HCT116 (cell line): ENCODE measurements at regions not wholly inside any gene's neighbourhood (a gene's known extent, or its start where the extent isn't known, plus 50 kb on each side); places are given as distances from the start of the nearest gene placed in this dataset.

Experiments
- ATAC-seq: fragments of 200-7000 bp; cut with Tn5 transposase; 2 replicates; pipeline ENCODE4 v1.9.1; 2020; ENCODE audit warnings: mild to moderate bottlenecking, moderate library complexity
- BruUV-seq: library from RNA; stranded (reverse); fragments of 400-500 nt; replicated peaks from 2 replicates; lab custom pipeline; 2021; lab: Mats Ljungman, UMichigan
- CTCF ChIA-PET: fragments of 300-600 bp; sonication (Branson Sonifier 250); formaldehyde crosslinking; loops from one replicate; lab custom pipeline; 2021; ENCODE audit warnings: antibody characterized with exemption; lab: Charles Lee
- POLR2A ChIA-PET: fragments of 300-600, 350-600 bp; sonication (Branson Sonifier 250); formaldehyde crosslinking; loops from one replicate; lab custom pipeline; 2021; ENCODE audit warnings: antibody characterized with exemption; lab: Charles Lee
- RAD21 ChIA-PET, 2 experiments: fragments of 300-600 bp; sonication (Branson Sonifier 250); formaldehyde crosslinking; loops; one replicate each; lab custom pipeline; 2023; ENCODE audit warnings: low total read pairs in 2 of 2; ENCODE audit not compliant: uncharacterized antibody in 2 of 2, unreplicated experiment in 2 of 2, low non-redundant PET in 1 of 2; lab: Charles Lee
- DNase-seq: peaks from one replicate; pipeline ENCODE4 v3.0.0-alpha.2; 2010; ENCODE audit warnings: low read depth, low spot score
- H2AFZ ChIP-seq: fragments of 200-600 bp; shearing (Covaris generic), sonication (generic); 2 replicates; pipeline ENCODE4 v1.6.1; 2017; ENCODE audit warnings: low read depth, mixed run types, mixed read lengths, antibody characterized with exemption, low read length; ENCODE audit not compliant: poor library complexity, severe bottlenecking
- H3K27ac ChIP-seq: 2 replicates; pipeline ENCODE4 v1.5.1; 2012; ENCODE audit warnings: low read depth, low read length
- H3K27me3 ChIP-seq: fragments of 200-600 bp; sonication (generic); 2 replicates; pipeline ENCODE4 v1.6.1; 2016; ENCODE audit warnings: mixed run types, low read length, mixed read lengths; ENCODE audit not compliant: insufficient read depth
- H3K36me3 ChIP-seq, 2 experiments: fragments of 200-500 bp in 1 of 2; fragments of 200-600 bp in 1 of 2; sonication (Bioruptor generic) in 1 of 2; sonication (generic) in 1 of 2; 2 replicates each; pipeline versions ENCODE4 v1.5.1 to v1.6.1; 2014 to 2016; ENCODE audit warnings: low read length in 2 of 2, inconsistent platforms in 1 of 2, mixed read lengths in 1 of 2, mixed run types in 1 of 2; ENCODE audit not compliant: insufficient read depth in 2 of 2, control insufficient read depth in 1 of 2
- H3K4me1 ChIP-seq, 2 experiments: fragments of 200-600 bp in 1 of 2; sonication (generic) in 1 of 2; 2 replicates each; pipeline versions ENCODE4 v1.5.1 to v1.6.1; 2012 to 2017; ENCODE audit warnings: low read length in 2 of 2, inconsistent platforms in 1 of 2, mild to moderate bottlenecking in 1 of 2, mixed read lengths in 1 of 2, mixed run types in 1 of 2, moderate library complexity in 1 of 2; ENCODE audit not compliant: insufficient read depth in 2 of 2, control insufficient read depth in 1 of 2
- H3K4me2 ChIP-seq: fragments of 200-600 bp; sonication (generic); 2 replicates; pipeline ENCODE4 v1.6.1; 2017; ENCODE audit warnings: mixed run types, low read length, mixed read lengths
- H3K4me3 ChIP-seq, 2 experiments: fragments of 200-600 bp in 1 of 2; sonication (generic) in 1 of 2; replicated peaks in 1 of 2; 2 replicates each; pipeline ENCODE4 v1.5.1; 2011 to 2016; ENCODE audit warnings: low read length in 2 of 2, control low read depth in 1 of 2, low read depth in 1 of 2, mild to moderate bottlenecking in 1 of 2, mixed read lengths in 1 of 2, mixed run types in 1 of 2
- H3K79me2 ChIP-seq: fragments of 200-600 bp; sonication (generic); 2 replicates; pipeline ENCODE4 v1.6.1; 2017; ENCODE audit warnings: mild to moderate bottlenecking, mixed run types, low read length, moderate library complexity, mixed read lengths; ENCODE audit not compliant: insufficient read depth
- H3K9ac ChIP-seq: fragments of 200-600 bp; sonication (generic); 2 replicates; pipeline ENCODE4 v1.6.1; 2016; ENCODE audit warnings: low read length, mixed read lengths
- H3K9me2 ChIP-seq: fragments of 200-600 bp; sonication (generic), shearing (Covaris generic); 2 replicates; pipeline ENCODE4 v1.6.1; 2017; ENCODE audit warnings: mixed run types, mild to moderate bottlenecking, moderate library complexity; ENCODE audit not compliant: insufficient read depth
- H3K9me3 ChIP-seq, 2 experiments: fragments of 200-500 bp in 1 of 2; fragments of 200-600 bp in 1 of 2; sonication (Bioruptor generic) in 1 of 2; sonication (generic) in 1 of 2; 2 replicates each; pipeline ENCODE4 v1.6.1; 2014 to 2017; ENCODE audit warnings: low read length in 2 of 2, mixed read lengths in 2 of 2, inconsistent platforms in 1 of 2, low read depth in 1 of 2, mild to moderate bottlenecking in 1 of 2, mixed run types in 1 of 2, moderate library complexity in 1 of 2; ENCODE audit not compliant: control insufficient read depth in 1 of 2, insufficient read depth in 1 of 2
- H4K20me1 ChIP-seq: fragments of 200-600 bp; sonication (generic), shearing (Covaris generic); 2 replicates; pipeline ENCODE4 v1.6.1; 2017; ENCODE audit warnings: mixed run types, mild to moderate bottlenecking, moderate library complexity; ENCODE audit not compliant: insufficient read depth
- CBX3 ChIP-seq: IDR thresholded peaks from 2 replicates; pipeline ENCODE4 v1.6.1; 2012; ENCODE audit warnings: low read depth
- CEBPB ChIP-seq: IDR thresholded peaks from 2 replicates; pipeline ENCODE4 v1.6.1; 2012; ENCODE audit warnings: low read depth
- CTCF ChIP-seq, 3 experiments: fragments of 200-600 bp in 1 of 3; sonication (generic) in 1 of 3; IDR thresholded peaks in 2 of 3; conservative IDR thresholded peaks in 1 of 3; 2 replicates each; pipeline ENCODE4 v1.5.1; 2012 to 2017; ENCODE audit warnings: low read depth in 2 of 3, low read length in 2 of 3, antibody characterized with exemption in 1 of 3, borderline replicate concordance in 1 of 3, control low read depth in 1 of 3, mild to moderate bottlenecking in 1 of 3, mixed read lengths in 1 of 3, mixed run types in 1 of 3, moderate library complexity in 1 of 3; ENCODE audit not compliant: insufficient read depth in 1 of 3
- EGR1 ChIP-seq: IDR thresholded peaks from 2 replicates; pipeline ENCODE4 v1.6.1; 2012; ENCODE audit warnings: low read depth
- EZH2 ChIP-seq: fragments of 200-600 bp; sonication (generic); IDR thresholded peaks from 2 replicates; pipeline ENCODE4 v1.6.1; 2017; ENCODE audit warnings: antibody characterized with exemption, mixed run types
- EZH2phosphoT487 ChIP-seq: fragments of 200-600 bp; IDR thresholded peaks from 2 replicates; pipeline ENCODE4 v1.6.1; 2018; ENCODE audit warnings: antibody characterized with exemption, borderline replicate concordance
- JUND ChIP-seq: IDR thresholded peaks from 2 replicates; pipeline ENCODE4 v1.6.1; 2012
- MAX ChIP-seq: IDR thresholded peaks from 2 replicates; pipeline ENCODE4 v1.6.1; 2012
- POLR2AphosphoS5 ChIP-seq: IDR thresholded peaks from 2 replicates; pipeline ENCODE4 v1.6.1; 2011; ENCODE audit warnings: mild to moderate bottlenecking, low read depth, low read length, moderate library complexity
- RAD21 ChIP-seq: IDR thresholded peaks from 2 replicates; pipeline ENCODE4 v1.6.1; 2012; ENCODE audit warnings: low read depth, mild to moderate bottlenecking
- SP1 ChIP-seq: IDR thresholded peaks from 2 replicates; pipeline ENCODE4 v1.6.1; 2012; ENCODE audit warnings: low read depth
- TCF7L2 ChIP-seq: IDR thresholded peaks from 2 replicates; pipeline ENCODE4 v1.7.0; 2011; ENCODE audit warnings: borderline replicate concordance, inconsistent platforms; ENCODE audit not compliant: insufficient read depth, insufficient read length; ENCODE audit errors: extremely low read depth
- YY1 ChIP-seq: IDR thresholded peaks from 2 replicates; pipeline ENCODE4 v1.6.1; 2011; ENCODE audit warnings: low read length, low read depth, moderate library complexity, mild to moderate bottlenecking; ENCODE audit not compliant: insufficient replicate concordance; ENCODE audit errors: extremely low read depth
- ZBTB33 ChIP-seq: IDR thresholded peaks from 2 replicates; pipeline ENCODE4 v1.6.1; 2011; ENCODE audit warnings: mild to moderate bottlenecking, low read length, moderate library complexity; ENCODE audit not compliant: insufficient replicate concordance; ENCODE audit errors: extremely low read depth
- ZFX ChIP-seq: fragments of 450-650 bp; IDR thresholded peaks from 2 replicates; pipeline ENCODE4 v1.6.1; 2017
- intact Hi-C: fragments of 100-400 bp; cut with micrococcal nuclease; formaldehyde crosslinking; loops from 2 replicates; pipeline ENCODE4 v1.10.0; 2022

- no peak for DNase-seq
- Histone ChIP-seq H3K9me2 (no peaks in the 10 kb centered on the region), H3K27ac (no peak overlapping the region), H3K4me1 (no peaks in the 10 kb centered on the region), H3K36me3 (no peaks in the 10 kb centered on the region), H3K4me3 (no peak overlapping the region), H3K9me3 (no peaks in the 10 kb centered on the region), H3K9ac (no peak overlapping the region), H2AFZ (no peak overlapping the region), H3K79me2 (no peaks in the 10 kb centered on the region), H3K27me3 (peaks cover 22% of the 10 kb centered on the region), H3K4me2 (no peak overlapping the region), H4K20me1 (no peaks in the 10 kb centered on the region)
- BruUV-seq = no TSS peak
- TF ChIP-seq EGR1 (no peak), JUND (no peak), ZBTB33 (no peak)
- ChIA-PET RAD21 (no interaction called here), CTCF (no interaction called here), POLR2A (no interaction called here)
- no peak for ATAC-seq
- intact Hi-C loops = no loop called here
Measured at GRCh38 chr5:167798448-167798847, 493.0 kb upstream of the WWC1 start.

DNA sequence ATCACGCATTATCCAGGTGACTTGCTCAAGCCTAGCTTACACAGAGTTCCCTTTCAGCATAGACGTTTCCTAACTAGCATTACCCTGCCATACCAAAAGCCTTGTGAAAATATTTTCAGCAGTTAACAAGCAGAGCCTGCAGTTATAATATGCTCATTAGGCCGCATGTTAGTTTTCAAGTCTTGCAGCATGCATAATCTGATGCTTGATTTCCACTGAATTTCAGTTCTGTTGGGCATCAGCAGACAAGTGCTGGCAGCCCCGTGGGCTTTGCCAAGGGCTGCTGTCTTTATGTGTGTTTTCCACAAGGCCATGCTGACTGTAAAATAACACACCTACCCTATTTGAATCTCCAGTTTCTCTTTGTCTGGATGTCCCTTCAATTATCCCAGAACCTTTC, 491.0 kb upstream of the WWC1 start:
- Histone ChIP-seq H2AFZ (no peak overlapping the region), H3K4me3 (no peak overlapping the region), H3K9me3 (no peaks in the 10 kb centered on the region), H3K9ac (no peak overlapping the region), H4K20me1 (no peaks in the 10 kb centered on the region), H3K79me2 (no peaks in the 10 kb centered on the region), H3K36me3 (no peaks in the 10 kb centered on the region), H3K27me3 (peaks cover 22% of the 10 kb centered on the region), H3K4me1 (no peaks in the 10 kb centered on the region), H3K4me2 (no peak overlapping the region), H3K27ac (no peak overlapping the region), H3K9me2 (no peaks in the 10 kb centered on the region)
- ChIA-PET RAD21 (no interaction called here), POLR2A (no interaction called here), CTCF (no interaction called here)
- TF ChIP-seq RAD21 = no peak
- TF ChIP-seq ZFX = no peak
- no peak for TF ChIP-seq CBX3
- TF ChIP-seq EZH2 = no peak
- no peak for TF ChIP-seq SP1
- no peak for TF ChIP-seq POLR2AphosphoS5
- TF ChIP-seq CTCF (IDR thresholded peaks at IDR 0.05 in 2 of 3, conservative IDR thresholded peaks at IDR 0.05 in 1 of 3; ENCODE audit: borderline replicate concordance in 1 of 3, insufficient read depth in 1 of 3, low read depth in 2 of 3, low read length in 2 of 3) = no peak
- TF ChIP-seq CEBPB = no peak
- no peak for TF ChIP-seq EZH2phosphoT487
- TF ChIP-seq YY1 = no peak
- TF ChIP-seq JUND = no peak
- TF ChIP-seq TCF7L2 = no peak
- TF ChIP-seq MAX = no peak
- no peak for TF ChIP-seq ZBTB33
- no TSS peak for BruUV-seq
- ATAC-seq (no peak), DNase-seq (no peak)
- intact Hi-C loops = no loop called here
